ENCODE measurements at regions not wholly inside any gene's neighbourhood (a gene's known extent, or its start where the extent isn't known, plus 50 kb on each side); places are given as distances from the start of the nearest gene placed in this dataset.

DNA sequence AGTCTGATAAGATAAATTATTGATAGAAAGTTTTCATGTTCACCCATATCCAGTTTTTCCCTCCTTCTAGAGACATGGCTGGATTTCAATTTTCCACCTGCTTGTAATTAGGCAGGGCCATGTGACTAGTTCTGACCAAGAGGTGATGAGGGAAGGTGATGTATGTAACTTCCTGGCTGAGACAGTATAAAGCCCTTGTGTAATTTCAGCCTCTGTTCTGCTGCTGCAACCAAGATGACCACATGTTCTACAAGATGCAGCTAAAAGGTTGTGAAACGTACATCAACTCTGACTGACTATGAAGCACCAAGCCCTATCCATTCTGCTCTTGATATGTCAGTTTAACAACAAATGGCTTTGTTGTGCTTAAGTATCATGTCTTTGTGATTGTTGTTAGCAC is 376.5 kb upstream of the DAB2 start:
- Histone ChIP-seq H4K5ac (ENCODE audit: insufficient read length, low read depth, low read length) (no peak overlapping the region), H2AFZ (ENCODE audit: low read length) (no peak overlapping the region), H4K20me1 (ENCODE audit: control insufficient read depth, insufficient read depth, insufficient read length) (no peaks in the 10 kb centered on the region), H3K23me2 (ENCODE audit: insufficient read length, low read depth, low read length, poor library complexity, severe bottlenecking) (no peaks in the 10 kb centered on the region), H3K4me1 (ENCODE audit: insufficient read depth, low read length) (no peaks in the 10 kb centered on the region; the same call in 1 of the 2 replicates), H4K91ac (ENCODE audit: insufficient read length, low read depth, low read length) (no peak overlapping the region), H2BK20ac (ENCODE audit: low read depth, low read length, poor library complexity, severe bottlenecking) (no peak overlapping the region), H2BK120ac (ENCODE audit: low read depth, low read length, poor library complexity, severe bottlenecking) (no peak overlapping the region), H3K27me3 (ENCODE audit: insufficient read depth, low read length) (no peaks in the 10 kb centered on the region), H4K8ac (replicated peaks; ENCODE audit: insufficient read length, low read depth, low read length) (no peak overlapping the region), H3K56ac (ENCODE audit: insufficient read length, low read depth, low read length) (no peak overlapping the region), H2BK12ac (ENCODE audit: insufficient read length, low read depth, low read length) (no peak overlapping the region), H3K23ac (ENCODE audit: insufficient read length, low read depth, low read length) (no peak overlapping the region), H3K79me1 (ENCODE audit: insufficient read depth, low read depth, low read length, poor library complexity, severe bottlenecking) (no peaks in the 10 kb centered on the region), H3K9ac (ENCODE audit: extremely low read depth, insufficient read length, low read length) (no peak overlapping the region), H3K18ac (ENCODE audit: insufficient read length, low read depth, low read length) (no peak overlapping the region), H3K4me2 (ENCODE audit: insufficient read depth, insufficient read length, low read length) (no peak overlapping the region), H2BK15ac (ENCODE audit: low read depth, low read length) (no peak overlapping the region), H3K9me3 (ENCODE audit: control insufficient read depth, low read depth, low read length) (no peaks in the 10 kb centered on the region), H3K14ac (ENCODE audit: insufficient read depth, low read length) (no peak overlapping the region), H2BK5ac (ENCODE audit: insufficient read length, low read length) (no peak overlapping the region), H3K27ac (ENCODE audit: insufficient read length, low read depth, low read length) (no peak overlapping the region), H3K4ac (ENCODE audit: low read depth, low read length) (no peak overlapping the region), H2AK5ac (ENCODE audit: insufficient read length, low read length) (no peak overlapping the region), H3T11ph (ENCODE audit: low read length) (no peak overlapping the region), H3K79me2 (ENCODE audit: insufficient read depth, low read length) (no peaks in the 10 kb centered on the region)
- DNase-seq, result no peak
- WGBS (ENCODE audit: extremely low coverage, insufficient read length, low lambda C conversion rate), result no CpG with 5 or more reads among the region's 1 CpG
- TF ChIP-seq, protein P1, sequence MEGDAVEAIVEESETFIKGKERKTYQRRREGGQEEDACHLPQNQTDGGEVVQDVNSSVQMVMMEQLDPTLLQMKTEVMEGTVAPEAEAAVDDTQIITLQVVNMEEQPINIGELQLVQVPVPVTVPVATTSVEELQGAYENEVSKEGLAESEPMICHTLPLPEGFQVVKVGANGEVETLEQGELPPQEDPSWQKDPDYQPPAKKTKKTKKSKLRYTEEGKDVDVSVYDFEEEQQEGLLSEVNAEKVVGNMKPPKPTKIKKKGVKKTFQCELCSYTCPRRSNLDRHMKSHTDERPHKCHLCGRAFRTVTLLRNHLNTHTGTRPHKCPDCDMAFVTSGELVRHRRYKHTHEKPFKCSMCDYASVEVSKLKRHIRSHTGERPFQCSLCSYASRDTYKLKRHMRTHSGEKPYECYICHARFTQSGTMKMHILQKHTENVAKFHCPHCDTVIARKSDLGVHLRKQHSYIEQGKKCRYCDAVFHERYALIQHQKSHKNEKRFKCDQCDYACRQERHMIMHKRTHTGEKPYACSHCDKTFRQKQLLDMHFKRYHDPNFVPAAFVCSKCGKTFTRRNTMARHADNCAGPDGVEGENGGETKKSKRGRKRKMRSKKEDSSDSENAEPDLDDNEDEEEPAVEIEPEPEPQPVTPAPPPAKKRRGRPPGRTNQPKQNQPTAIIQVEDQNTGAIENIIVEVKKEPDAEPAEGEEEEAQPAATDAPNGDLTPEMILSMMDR (conservative IDR thresholded peaks at IDR 0.05), result no peak
- no peaks in the 10 kb centered on the region for H3K27me3 Mint-ChIP-seq (ENCODE audit: low read depth)
- H3K9me3 Mint-ChIP-seq, result no peaks in the 10 kb centered on the region
- no peak overlapping the region for H3K4me3 Mint-ChIP-seq
- H3K36me3 Mint-ChIP-seq (ENCODE audit: insufficient read depth in 1 of 3, low read depth in 3 of 3), result peaks cover 0 to 3% (median 0%) of the 10 kb centered on the region in 3 experiments; a peak in 2 of 7 replicates
- peaks cover 18 to 20% of the 10 kb centered on the region in 2 experiments for H3K4me1 Mint-ChIP-seq
- no peak overlapping the region for H3K27ac Mint-ChIP-seq

All from H9 (cell line).